Fibroblast of mammary gland (primary cell): ENCODE measurements at regions not wholly inside any gene's neighbourhood (a gene's known extent, or its start where the extent isn't known, plus 50 kb on each side); places are given as distances from the start of the nearest gene placed in this dataset.

Experiments
- DNase-seq: peaks from one replicate; pipeline ENCODE4 v3.0.0-alpha.2; 2010; ENCODE audit warnings: low read depth
- H3K4me3 ChIP-seq: 2 replicates; pipeline ENCODE4 v1.5.1; 2011; ENCODE audit warnings: low read depth, mild to moderate bottlenecking, low read length, moderate library complexity; ENCODE audit not compliant: control insufficient read depth
- TF ChIP-seq, protein P1 (sequence below): conservative IDR thresholded peaks from 2 replicates; pipeline ENCODE4 v1.5.1; 2011; ENCODE audit warnings: low read depth, low read length, inconsistent platforms; ENCODE audit not compliant: control insufficient read depth, insufficient read depth

DNA sequence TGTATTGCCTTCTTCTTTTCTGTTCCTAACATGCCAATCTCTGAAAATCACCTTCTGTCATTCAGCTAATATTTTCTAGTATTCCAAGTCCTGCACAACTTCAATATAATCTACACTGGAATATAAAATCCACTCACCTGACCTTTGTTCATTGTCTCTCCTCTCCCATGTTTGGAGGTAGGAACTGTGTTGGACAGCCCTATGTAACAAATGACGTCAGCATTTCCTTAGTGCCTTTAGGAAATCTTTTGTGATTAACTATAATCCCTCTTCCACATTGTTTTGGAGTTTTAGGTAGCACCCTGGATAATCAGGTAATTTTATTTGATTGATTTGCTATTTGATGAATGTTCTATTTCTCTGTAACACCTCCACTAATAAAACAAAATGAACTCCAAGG lies 814.8 kb upstream of the PRKX start:
- H3K4me3 ChIP-seq, result no peak overlapping the region
- no peak for DNase-seq
- TF ChIP-seq, protein P1, sequence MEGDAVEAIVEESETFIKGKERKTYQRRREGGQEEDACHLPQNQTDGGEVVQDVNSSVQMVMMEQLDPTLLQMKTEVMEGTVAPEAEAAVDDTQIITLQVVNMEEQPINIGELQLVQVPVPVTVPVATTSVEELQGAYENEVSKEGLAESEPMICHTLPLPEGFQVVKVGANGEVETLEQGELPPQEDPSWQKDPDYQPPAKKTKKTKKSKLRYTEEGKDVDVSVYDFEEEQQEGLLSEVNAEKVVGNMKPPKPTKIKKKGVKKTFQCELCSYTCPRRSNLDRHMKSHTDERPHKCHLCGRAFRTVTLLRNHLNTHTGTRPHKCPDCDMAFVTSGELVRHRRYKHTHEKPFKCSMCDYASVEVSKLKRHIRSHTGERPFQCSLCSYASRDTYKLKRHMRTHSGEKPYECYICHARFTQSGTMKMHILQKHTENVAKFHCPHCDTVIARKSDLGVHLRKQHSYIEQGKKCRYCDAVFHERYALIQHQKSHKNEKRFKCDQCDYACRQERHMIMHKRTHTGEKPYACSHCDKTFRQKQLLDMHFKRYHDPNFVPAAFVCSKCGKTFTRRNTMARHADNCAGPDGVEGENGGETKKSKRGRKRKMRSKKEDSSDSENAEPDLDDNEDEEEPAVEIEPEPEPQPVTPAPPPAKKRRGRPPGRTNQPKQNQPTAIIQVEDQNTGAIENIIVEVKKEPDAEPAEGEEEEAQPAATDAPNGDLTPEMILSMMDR, result no peak

DNA sequence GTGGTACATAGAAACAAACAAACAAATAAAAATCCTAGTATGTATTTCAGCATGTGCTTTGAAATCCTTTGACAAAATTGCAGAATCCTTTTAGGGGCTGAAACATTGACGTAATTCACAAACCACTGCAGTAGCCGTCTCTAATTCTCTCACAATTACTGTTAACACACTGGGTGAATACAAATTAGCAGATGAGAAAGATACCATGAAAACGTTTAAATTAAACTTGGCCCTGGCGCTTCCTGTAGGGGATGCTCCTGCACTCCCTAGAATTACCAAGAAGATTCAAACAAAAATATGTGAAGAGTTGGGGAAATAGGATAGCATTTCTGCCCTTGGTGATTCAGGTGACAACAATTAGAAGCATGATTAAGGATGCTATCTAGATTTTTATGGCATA lies 772.5 kb upstream of the PRKX start:
- no peak overlapping the region for H3K4me3 ChIP-seq
- TF ChIP-seq, protein P1, result no peak
- no peak for DNase-seq

DNA sequence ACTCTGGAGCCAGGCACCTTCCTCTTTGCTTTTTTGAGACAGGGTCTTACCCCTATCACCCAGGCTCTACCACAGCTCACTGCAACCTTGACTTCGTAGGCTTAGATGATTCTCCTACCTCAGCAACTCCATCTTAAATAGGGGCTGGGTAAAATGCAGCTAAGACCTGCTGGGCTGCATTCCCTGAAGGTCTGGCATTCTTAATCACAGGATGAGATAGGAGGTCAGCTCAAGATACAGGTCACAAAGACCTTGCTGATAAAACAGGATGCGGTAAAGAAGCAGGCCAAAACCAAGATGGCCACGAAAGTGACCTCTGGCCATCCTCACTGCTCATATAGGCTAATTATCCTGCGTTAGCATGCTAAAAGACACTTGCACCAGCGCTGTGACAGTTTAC lies 770.8 kb upstream of the PRKX start:
- no peak for DNase-seq
- TF ChIP-seq, protein P1, result no peak
- no peak overlapping the region for H3K4me3 ChIP-seq

DNA sequence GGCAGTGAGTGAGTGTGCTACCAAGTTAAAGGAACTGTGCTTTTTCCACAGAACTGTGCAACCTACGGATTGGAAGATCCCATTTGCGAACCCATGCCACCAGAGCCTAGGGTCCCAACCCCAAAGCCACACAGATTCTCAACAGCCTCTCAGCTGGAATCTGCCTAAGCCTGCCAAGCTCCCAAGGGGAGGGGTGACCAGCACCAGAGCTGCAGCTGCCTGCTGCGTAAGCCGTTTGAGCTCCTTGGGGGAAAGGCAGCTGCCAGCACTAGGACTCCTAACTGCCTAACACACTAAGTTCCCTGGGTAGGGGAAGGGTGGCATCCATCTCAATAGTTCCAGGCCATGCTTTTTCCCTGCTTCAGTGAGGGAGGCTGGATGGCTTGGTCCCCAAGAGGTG lies 738.1 kb upstream of the PRKX start:
- TF ChIP-seq, protein P1, result no peak

DNA sequence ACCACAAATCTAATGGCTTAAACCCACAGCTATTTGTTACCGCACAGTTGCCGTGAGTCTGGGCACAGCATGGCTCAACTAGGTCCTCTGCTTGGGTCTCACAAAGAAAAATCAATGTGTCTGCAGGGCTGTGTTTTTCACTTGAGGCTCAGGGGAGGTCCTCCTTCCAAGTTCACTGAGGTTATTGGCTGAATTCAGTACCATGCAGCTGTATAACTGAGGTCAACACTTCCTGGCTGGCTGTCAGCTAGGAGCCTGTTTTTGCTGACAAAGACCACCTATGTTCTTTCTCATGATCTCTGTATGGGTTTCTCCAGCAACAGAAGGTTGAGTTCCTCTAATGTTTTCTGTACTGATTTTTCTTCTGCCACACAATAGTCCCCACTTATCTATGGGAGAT lies 736.7 kb upstream of the PRKX start:
- no peak for DNase-seq
- TF ChIP-seq, protein P1, result no peak
- no peak overlapping the region for H3K4me3 ChIP-seq

More for the DNA sequence above, 738.1 kb upstream of the PRKX start:
- no peak for DNase-seq
- H3K4me3 ChIP-seq, result no peak overlapping the region

DNA sequence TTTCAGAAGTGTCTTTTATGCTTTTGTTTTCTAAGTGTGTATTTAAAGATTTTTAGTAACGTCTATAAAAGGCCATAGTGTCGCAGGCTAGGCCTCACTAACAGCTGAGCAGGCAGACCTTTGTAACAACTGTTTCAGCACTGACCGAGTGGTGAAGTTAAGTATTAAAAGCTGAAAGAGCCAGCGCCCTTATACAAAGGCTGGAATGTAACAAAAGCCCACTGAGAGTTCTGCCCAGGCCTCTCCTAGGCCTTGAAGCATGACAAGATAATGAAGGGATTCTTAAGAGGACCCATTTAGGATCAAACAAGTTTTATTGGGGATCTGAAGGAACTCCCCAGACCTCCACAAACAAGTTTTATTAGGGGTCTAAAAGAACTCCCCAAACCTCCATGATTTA lies 722.5 kb upstream of the PRKX start:
- TF ChIP-seq, protein P1, result no peak
- H3K4me3 ChIP-seq, result no peak overlapping the region

DNA sequence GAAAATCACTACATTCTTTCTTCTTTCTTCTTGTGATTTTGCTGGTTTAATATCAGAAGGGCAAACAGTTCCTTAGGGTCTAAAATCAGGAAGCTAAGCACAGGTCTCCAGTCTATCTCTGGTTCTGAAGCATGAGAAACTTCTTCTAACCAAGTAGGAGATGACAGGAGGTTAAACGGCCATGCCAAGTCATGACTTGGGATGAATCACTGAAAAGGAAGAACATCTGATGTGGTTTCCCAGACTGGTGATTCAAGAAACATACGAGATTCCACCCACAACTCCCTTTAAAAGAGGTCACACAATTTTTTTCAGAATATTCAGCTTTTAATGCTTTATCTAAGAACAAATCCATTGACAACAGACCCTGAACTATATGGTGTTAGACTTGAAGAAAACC lies 684.0 kb upstream of the PRKX start:
- H3K4me3 ChIP-seq, result no peak overlapping the region
- no peak for DNase-seq
- TF ChIP-seq, protein P1, result no peak

More for the DNA sequence above, 722.5 kb upstream of the PRKX start:
- no peak for DNase-seq
